ENCODE measurements at regions not wholly inside any gene's neighbourhood (a gene's known extent, or its start where the extent isn't known, plus 50 kb on each side); places are given as distances from the start of the nearest gene placed in this dataset.
"Not testable (repeated sequence)": the region's sequence is repeated elsewhere in the genome, so short reads cannot be mapped to it uniquely, and the experiment has no call there.

DNA sequence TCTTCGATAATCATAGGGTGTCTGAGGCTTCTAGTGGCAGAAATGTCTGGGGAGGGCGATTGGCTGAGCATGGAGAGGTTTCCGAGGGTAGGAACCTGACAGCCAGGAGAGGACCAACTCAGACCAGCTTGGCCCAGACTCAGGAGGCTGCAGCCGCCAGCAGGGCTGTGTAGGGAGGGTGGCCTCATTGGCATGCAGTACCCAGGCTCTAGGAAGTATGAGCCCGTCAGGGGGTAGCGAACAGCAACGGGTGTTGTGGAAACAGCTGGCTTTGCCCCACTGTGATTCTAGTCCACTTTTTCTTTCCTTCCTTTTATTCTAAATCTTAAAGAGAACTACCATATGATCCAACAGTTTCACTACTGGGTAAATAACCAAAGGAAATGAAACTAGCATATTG lies 103.3 kb downstream of the DIRAS3 start:
- DNase-seq: no peak

DNA sequence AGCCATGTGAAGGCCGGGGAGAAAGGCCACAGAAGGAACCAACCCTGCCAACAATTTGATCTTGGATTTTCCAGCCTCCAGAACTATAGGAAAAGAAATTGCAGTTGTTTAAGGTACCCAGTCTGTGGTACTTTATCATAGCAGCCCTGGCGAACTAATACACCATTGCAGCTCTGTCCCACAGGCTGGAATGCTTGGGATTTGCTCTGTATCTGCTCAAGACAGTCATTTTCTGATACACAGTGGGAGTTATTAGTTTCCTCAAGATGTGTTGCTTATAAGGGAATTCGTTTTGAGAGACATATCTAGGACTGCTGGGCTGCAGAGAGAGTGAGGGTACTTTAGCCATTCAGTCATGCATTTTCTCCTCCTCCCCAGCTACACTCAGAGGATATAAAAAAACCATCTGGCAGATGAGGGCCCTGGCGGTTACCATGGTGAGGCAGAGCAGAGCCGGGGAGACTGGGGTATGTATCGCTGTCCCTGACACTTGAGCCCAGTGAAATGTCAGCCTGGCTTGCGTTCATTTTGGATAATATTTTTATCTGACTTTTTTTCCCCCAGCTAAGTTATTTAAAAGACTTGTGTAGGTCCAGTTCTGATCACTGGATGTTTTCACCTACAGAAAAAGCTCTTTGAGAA lies 104.6 kb downstream of the DIRAS3 start:
- no peak for DNase-seq

DNA sequence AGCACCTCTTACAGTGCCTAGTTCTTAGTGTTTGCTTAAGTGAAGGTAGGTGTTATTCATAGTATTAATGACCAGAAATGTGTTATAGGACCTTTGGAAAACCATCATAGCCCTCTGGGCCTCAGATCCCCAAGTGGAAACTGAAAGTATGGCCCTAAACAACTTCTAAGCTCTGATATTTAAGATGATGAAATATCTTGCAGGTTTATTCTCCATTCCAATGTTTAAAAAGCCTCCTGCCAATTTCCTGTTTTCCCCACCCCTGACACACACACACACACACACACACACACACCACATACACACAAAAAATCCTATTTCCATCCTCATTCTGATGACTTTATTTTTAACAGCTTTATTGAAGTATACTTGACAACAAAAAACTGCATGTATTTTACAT lies 108.2 kb downstream of the DIRAS3 start:
- no peak for DNase-seq

DNA sequence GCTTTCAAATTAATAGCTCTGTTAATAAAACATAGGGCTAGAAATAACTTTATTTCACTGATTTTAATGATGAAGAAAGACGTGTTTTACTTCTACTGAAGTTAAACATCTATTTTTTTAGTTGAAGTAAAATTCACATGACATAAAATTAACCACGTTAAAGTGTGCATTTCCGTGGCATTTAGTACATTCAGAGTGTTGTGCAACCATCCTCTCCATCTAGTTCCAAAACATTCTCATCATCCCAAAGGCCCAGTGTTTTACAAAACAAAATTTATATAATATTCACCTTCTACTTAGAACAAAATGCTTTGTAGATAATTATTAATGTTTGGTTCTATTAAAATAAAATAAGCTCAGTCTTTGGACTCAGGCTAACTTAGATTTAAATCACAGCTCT lies 108.5 kb upstream of the GNG12 start:
- no peak for DNase-seq

DNA sequence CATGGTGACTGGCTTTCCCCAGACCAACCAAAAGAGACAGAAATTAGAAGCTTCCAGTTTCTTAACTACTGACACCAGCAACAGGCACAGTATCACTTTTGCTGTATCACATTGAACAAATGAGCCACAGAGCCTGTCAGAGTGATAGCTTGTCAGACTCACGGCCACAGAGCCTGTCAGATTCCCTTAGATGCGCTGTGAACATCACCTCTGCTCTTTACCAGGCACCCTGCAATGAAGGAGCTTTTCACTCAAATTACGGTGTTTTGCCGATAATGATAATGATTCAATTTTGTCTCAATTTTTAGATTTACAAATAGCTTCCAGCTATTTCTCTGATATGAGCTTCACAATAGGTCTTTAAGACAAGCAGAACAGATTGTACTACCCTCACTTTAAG lies 107.9 kb upstream of the GNG12 start:
- DNase-seq: no peak

DNA sequence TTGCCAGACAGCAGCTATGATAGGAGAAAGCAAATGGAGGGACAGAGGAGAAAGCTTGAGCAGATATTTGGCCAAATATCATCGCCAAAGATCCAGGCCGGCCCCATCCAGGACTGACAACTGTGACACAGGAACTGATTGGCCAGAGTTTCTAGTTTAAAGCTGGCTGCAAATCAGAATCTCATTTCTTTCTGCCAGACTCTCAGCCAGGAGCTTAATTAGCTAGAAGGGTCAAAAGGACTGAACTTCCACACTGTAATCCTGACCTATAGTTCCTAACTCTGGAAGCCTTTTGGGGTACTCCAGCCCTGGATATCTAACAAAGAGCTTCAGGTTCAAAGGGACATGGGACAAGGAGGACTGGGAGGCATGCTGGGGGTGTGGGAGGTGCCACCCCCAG lies 106.7 kb upstream of the GNG12 start:
- no peak for DNase-seq

DNA sequence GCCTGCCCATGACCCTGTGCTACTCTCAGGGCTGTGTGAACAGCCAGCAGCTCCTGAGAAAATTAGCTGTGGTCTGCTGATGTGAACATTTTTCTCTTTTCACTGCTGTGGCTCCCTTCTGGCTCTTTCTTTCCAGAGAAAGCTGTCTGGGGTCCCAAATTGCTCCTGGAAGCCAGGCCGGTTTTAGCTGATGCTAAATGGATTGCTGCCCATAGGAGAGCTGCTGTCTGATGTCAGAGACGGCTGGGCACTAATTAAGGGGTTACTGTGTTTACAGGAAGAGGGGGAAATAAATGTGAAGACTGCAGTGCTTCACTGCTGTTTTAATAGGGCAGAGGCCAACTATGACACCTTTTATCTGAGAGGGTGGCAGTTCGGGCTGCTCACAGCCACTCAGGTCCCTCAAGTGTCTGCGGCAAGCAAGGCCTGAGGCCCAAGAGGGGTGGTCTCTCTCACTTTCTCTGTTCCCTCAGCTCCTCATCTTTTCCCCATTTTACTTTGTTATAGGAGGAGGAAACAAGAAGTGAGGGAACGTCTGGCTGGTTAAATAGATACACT lies 106.0 kb upstream of the GNG12 start:
- DNase-seq: no peak

DNA sequence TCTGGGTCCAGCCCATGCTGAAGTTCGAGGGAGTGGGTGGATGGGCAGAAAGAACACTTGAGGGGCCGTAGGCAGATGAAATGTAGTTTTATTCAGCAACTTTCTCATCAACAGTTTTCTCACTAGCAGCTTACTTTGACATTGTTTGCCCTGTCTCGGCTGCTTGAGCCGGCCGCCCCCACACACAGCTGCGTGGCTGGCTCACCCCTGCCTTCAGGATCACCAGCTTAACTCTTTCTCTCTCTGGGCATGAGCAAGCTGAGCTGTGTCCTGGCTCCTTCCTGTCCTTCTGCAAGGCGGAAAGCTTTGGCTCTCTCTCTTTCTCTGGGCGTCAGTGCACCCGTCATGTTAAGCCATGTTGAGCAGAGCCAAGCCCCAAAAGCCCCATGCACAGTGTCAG lies 104.4 kb upstream of the GNG12 start:
- DNase-seq: no peak

DNA sequence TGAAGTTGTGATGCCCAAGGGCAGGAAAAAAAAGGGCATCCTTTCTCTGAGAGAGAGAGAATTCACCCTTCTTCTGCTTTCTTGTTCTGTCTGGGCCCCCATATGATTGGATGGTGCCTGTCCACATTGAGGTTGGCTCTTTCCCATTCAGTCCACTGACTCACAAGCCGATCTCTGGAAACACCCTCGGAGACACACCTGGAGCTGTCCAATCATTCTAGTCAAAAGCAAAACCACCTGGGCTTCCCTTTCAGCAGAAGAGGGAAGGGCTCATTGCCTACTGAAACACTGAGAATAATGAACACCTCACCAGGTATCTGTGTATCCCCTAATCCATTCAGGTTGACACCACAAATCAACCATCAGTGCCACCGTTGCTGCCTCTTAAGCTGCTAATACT lies 103.7 kb upstream of the GNG12 start:
- DNase-seq: no peak

DNA sequence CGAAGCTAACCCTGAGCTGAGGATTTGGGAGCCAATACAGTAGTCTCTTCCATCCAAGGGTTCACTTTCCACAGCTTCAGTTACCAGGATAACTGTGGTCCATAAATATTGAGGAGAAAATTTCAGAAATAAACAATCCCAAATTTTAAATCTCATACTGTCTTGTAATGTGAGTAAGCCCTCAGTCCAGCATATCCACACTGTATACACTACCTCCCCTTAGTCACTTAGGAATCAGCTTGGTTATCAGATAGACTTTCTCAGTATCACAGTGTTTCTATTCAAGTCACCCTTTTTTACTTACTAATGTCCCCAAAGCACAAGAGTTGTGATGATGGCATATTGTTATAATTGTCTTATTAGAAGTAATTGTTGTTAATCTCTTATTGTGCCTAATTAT lies 102.3 kb upstream of the GNG12 start:
- DNase-seq: no peak

DNA sequence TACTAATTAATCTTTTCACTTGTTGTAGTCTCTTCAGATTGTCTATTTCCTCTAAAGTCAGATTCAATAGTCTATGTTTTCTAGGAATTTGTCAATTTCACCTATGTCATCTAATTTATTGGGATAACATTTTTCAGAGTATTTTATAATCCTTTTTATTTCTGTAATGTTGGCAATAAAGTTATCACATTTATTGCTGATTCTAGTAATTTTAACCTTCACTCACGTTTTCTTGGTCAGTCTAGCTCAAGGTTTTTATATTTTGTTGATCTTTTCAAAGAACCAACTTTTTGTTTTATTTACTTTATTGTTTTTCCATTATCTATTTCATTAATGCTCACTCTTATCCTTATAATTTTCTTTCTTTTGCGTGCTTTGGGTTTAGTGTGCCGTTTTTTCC lies 97.9 kb upstream of the GNG12 start:
- no peak for DNase-seq

DNA sequence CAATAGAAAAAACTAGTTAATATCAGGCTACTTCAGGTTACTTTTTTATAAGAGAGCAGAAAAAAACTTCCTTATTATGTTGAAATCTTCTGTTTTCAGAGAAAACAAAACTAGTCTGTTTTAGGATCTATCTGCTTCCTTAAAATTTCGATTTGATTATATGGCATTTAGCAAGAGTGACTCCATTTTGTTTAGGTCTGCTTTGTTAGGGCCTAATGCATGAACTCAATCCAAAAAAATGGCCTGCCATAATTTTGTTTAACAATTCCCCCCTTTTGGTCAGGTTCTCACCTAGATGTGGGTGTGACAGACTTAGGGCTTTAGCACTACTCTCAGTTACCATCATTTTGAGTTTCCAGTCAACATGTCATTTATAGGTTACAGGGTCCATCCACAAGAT lies 89.8 kb upstream of the GNG12 start:
- no peak for DNase-seq

DNA sequence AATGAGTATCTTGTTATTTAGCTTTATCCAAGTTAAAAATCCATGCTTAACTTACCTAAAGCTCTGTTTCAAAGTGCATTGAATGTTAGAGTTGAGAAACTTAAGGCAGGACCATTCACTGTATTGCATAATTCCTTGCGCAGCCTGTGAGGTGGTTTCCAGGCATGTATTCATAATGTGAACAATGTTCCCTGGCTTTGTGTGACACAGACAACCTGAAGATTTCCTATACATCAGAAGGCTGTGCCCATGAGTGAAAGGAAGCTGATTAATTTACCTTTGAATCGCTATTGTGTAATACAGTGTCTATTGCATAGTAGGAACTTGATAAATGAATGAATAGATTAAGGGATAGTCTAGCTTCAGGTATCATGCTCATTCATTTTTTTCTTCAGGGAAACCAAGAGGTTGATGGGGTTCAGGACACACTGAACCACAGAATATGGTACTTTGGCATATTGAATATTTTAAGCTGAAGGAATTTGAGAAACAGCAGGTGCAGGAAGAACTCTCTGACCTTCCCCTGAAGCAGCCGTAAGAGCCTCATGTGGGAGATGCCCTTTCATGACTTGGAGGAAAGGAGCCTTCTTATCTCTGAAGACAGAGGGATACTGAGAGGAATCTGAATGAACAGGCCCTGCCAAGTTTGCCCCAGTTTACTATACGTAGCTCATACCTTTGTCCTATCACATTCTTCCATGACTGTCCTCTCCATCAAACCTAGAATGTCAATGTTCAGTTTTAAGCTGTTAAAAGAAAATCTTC lies 88.6 kb upstream of the GNG12 start:
- DNase-seq: peak; percentile 94

DNA sequence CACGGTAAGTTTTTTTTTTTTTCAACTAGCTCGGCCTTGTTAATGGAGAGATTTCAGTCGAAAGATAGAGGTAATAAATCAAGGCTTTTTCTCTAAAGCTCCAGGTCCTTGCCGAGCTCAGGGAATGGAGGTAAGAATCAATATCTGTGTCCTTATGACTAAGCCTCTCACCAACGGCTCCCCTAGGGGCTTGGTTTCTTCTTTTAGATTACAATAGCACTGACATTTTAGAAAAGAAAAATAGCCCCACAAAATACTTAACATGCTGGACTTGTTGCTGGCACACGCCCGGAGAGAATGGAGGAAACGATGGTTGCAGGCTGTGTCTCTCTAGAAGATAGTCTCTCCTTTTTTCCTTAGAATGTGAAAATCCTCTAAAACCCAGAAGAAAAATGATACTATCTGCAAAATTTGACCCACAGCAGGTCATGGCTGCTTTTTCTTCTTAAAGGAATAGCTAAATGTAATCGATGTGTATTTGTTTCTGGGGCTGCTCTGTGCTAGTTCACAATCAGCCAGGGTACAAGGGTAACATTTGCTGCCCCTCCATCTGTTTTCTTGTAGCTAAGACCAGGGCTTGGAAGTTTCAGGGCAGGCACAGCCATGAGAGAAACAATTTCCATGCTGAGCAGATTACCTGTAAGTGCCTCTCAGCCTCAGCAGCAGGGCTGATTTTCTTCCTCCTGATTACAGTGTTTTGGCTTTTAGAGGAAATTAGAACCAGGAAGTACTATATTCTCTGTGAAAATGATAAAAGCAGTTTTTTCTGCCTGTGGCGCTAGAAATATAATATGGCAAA lies 86.2 kb upstream of the GNG12 start:
- no peak for DNase-seq

DNA sequence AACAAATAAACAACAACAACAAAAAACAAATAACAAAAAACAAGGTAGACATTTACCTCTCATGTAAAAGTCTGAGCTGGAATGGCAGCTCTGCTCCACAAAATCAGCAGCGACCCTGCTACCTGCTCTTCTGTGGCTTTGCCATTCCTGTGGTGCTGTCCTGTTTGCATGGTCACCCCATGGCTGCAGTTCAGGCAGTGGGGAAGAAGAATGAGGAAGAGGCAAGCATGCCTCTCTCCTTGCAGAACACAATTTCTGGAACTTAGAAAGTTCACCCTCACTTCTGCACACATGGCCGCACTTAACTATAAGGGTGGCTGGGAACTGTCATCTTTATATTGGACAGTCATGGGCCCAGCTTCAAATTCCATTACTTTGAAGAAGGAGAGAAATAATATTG lies 84.8 kb upstream of the GNG12 start:
- DNase-seq: no peak

DNA sequence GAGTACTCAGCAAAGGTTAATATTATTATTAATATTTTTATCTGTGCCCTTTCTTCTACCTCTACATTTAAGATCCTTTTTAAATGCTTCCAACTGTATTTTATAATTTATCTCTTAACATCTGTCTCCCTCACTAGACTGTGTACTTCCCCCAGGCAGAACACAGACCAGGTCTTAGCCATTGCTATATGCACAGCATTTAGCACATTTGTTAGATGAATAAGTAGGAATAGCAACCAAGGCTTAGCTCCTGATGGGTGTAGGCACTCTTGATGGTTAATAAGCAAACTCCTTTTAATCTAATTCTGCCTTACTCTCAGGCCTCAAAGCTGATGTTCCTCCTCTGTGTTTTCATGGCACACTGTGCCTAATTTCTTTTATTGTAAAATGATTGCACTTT lies 83.7 kb upstream of the GNG12 start:
- no peak for DNase-seq

DNA sequence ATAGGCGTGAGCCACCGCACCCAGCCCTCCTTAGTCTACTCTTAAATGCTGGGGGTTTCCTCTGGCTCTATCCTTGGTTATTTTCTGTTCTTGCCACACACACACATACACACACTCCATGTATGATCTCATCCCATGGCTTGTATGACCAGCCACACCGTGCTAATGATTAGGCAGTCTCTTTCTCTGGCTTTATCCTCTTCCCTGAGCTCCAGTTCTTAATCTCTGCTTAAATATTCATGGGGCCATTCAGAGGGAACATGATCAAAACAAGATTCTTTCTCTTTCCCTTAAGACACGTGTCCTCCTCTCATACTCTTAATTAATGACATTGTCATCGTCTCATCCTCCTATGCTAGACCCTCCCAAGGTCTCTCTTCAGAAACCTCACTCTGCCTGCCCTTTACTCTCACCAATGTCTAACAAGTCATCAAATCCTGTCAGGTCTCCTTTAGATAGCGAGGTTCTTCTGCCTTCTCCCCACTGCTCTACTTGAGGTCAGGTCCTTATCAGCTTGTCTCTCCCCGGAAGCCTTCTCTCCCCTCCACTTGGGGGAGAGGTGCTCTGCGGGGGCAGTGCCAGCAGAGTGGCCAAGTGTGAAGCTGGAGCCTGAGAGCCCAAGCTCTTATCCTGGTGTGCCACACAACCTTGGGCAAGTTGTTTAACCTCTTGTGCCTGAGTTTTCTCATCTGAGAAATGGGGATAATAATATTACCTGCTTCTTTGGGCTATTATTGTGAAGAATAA lies 83.0 kb upstream of the GNG12 start:
- no peak for DNase-seq

DNA sequence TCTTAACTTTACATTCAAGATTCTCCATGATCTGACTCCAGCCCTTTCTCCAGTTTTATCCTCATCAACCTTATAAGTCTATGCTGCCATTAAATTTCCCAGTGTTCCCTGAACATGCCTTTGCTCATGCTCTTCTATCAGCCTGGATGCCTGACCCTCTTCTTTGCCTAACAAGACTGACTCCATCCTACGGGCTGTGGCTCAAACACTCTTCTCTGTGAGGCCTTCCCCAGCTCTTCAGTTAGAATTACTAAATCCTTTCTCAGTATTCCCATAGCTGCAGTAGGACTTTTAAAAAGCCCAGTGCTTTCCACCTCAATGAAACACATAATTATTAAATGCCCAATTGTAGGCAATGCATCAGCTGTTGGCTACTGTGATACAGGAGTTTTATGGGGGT lies 76.5 kb upstream of the GNG12 start:
- DNase-seq: no peak

DNA sequence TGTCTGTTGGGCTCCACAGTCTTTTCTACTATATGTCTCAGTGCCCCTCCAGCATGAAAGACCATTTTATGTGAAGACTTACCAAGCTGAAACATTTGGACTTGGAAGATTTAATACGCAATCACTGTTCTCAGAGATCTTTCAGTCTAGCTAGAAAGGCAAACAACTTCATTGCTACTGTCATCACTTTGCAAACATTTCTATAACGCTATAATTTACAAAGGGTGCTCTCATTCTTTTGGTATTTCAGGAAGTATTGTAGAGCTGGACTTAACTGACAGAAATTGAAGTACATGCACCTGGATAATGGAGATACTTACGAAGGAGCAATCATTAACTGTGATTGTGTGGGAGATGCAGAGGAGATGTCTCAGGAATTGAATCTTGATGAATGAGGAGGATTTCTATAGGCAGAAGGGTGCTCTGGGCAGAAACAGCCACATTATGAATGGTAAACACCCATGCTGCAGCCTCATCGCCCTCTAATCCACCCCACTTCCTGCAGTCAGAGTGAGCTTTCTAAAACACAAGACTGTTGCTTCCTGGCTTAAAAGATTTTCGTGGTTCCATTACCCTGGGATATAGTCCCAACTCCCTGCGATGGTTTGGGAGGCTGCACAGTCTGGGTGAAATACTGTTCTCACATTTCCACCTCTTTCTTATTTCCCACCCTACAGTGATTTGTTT lies 75.1 kb upstream of the GNG12 start:
- DNase-seq: peak; percentile 55

DNA sequence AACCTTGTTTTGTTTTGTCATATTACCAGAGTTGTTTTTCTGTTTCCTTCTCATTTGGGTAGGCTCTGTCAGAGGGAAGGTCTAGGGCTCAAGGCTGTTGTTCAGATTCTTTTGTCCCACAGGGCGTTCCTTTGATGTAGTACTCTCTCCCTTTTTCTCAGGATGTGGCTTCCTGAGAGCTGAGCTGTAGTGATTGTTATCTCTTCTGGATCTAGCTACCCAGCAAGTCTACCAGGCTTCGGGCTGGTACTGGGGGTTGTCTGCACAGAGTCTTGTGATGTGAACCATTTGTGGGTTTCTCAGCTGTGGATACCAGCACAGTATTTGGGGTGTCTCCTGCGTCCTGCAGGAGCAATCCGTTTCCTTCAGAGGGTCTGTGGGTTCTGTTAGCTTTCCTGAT lies 74.2 kb upstream of the GNG12 start:
- DNase-seq: not testable (repeated sequence)

DNA sequence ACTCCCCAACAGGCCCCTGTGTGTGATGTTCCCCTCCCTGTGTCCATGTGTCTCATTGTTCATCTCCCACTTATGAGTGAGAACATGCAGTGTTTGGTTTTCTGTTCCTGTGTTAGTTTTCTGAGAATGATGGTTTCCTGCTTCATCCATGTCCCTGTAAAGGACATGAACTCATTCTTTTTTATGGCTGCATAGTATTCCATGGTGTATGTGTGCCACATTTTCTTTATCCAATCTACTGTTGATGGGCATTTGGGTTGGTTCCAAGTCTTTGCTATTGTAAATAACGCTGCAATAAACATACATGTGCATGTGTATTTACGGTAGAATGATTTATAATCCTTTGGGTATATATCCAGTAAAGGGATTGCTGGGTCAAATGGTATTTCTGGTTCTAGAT lies 72.7 kb upstream of the GNG12 start:
- not testable (repeated sequence) for DNase-seq

DNA sequence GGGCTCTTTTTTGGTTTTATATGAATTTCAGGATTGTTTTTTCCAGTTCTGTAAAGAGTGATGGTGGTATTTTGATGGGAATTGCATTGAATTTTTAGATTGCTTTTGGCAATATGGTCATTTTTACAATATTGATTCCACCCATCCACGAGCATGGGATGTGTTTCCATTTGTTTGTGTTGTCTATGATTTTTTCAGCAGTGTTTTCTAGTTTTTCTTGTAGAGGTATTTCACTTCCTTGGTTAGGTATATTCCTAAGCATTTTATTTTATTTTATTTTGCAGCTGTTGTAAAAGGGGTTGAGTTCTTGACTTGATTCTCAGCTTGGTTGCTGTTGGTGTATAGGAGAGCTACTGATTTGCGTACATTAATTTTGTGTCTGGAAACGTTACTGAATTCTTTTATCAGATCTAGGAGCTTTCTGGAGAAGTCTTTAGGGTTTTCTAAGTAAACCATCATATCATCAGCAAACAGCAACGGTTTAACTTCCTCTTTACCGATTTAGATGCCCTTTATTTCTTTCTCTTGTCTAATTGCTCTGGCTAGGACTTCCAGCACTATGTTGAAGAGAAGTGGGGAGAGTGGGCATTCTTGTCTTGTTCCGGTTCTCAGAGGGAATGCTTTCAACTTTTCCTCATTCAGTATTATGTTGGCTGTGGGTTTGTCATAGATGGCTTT lies 69.4 kb upstream of the GNG12 start:
- DNase-seq: not testable (repeated sequence)

Data from dermis blood vessel endothelial cell (primary cell).